Lung (tissue), 11 donors: ENCODE measurements at regions not wholly inside any gene's neighbourhood (a gene's known extent, or its start where the extent isn't known, plus 50 kb on each side); places are given as distances from the start of the nearest gene placed in this dataset.

Experiments used
- ATAC-seq: fragments of 200-7000 bp; cut with Tn5 transposase; one replicate; pipeline ENCODE4 v1.9.1; 2020; ENCODE audit warnings: moderate number of reproducible peaks; ENCODE audit not compliant: insufficient read depth, low FRiP score
- DNase-seq, 3 donors: peaks; one replicate each; pipeline ENCODE4 v3.0.0-alpha.2; 2013 to 2017
- H3K27ac ChIP-seq, 2 donors: one replicate each; pipeline ENCODE4 v1.5.1; 2013; ENCODE audit warnings: mild to moderate bottlenecking in 2 of 2, moderate library complexity in 2 of 2, control low read depth in 1 of 2, inconsistent platforms in 1 of 2, low read depth in 1 of 2, low read length in 1 of 2
- H3K27me3 ChIP-seq, 3 donors: one replicate each; pipeline ENCODE4 v1.5.1; 2013; ENCODE audit warnings: low read length in 2 of 3; ENCODE audit not compliant: control insufficient read depth in 3 of 3, insufficient read depth in 3 of 3
- H3K36me3 ChIP-seq, 4 donors: one replicate each; pipeline ENCODE4 v1.5.1; 2013; ENCODE audit warnings: low read length in 4 of 4, mild to moderate bottlenecking in 1 of 4, moderate library complexity in 1 of 4; ENCODE audit not compliant: control insufficient read depth in 4 of 4, insufficient read depth in 4 of 4
- H3K4me1 ChIP-seq, 5 donors: one replicate each; pipeline ENCODE4 v1.5.1; 2013; ENCODE audit warnings: low read length in 5 of 5, mild to moderate bottlenecking in 2 of 5, moderate library complexity in 1 of 5; ENCODE audit not compliant: control insufficient read depth in 5 of 5, insufficient read depth in 5 of 5
- H3K4me3 ChIP-seq: one replicate; pipeline ENCODE4 v1.5.1; 2013; ENCODE audit warnings: mild to moderate bottlenecking, control low read depth, moderate library complexity
- H3K9ac ChIP-seq, 2 donors: one replicate each; pipeline ENCODE4 v1.5.1; 2013; ENCODE audit warnings: low read length in 2 of 2, control low read depth in 1 of 2; ENCODE audit not compliant: insufficient read depth in 1 of 2
- H3K9me3 ChIP-seq, 4 donors: one replicate each; pipeline ENCODE4 v1.5.1; 2013; ENCODE audit warnings: low read length in 3 of 4, mild to moderate bottlenecking in 1 of 4, moderate library complexity in 1 of 4; ENCODE audit not compliant: control insufficient read depth in 4 of 4, insufficient read depth in 3 of 4
- CTCF ChIP-seq: IDR thresholded peaks from 2 replicates; pipeline ENCODE4 v1.5.1; 2012; ENCODE audit warnings: mild to moderate bottlenecking; ENCODE audit errors: control extremely low read depth, extremely low read depth
- WGBS, 2 donors: extraction: QIAGEN DNeasy Blood & Tissue Kit; methylation state at CpG; one replicate each; pipeline ENCODE4 v1.1.7; 2013; 5-methylcytosine and 5-hydroxymethylcytosine counted together
- donor health status: control.
- donor health status: control.
- donor health status: Bipolar disorder and iron deficiency.
- donor health status: healthy.
- donor health status: DM: yes; HTN: yes; CAD: no.

GRCh38 chr1:166302989-166303758, 136.4 kb upstream of the FAM78B start:
- WGBS, 2 donors = 67 to 76% methylated on average over 7 of the region's 7 CpGs
- no peak overlapping the region for H3K4me3 ChIP-seq
- ATAC-seq (no peak), DNase-seq (no peak)
- no peaks in the 10 kb centered on the region for H3K27me3 ChIP-seq
- H3K27ac ChIP-seq = no peak overlapping the region
- no peaks in the 10 kb centered on the region for H3K9me3 ChIP-seq
- TF ChIP-seq CTCF = no peak
- H3K36me3 ChIP-seq = no peaks in the 10 kb centered on the region
- H3K9ac ChIP-seq = no peak overlapping the region
- no peaks in the 10 kb centered on the region for H3K4me1 ChIP-seq

- H3K9ac ChIP-seq = no peak overlapping the region
- H3K9me3 ChIP-seq = no peaks in the 10 kb centered on the region
- no peaks in the 10 kb centered on the region for H3K36me3 ChIP-seq
- H3K27me3 ChIP-seq = no peaks in the 10 kb centered on the region
- no peak overlapping the region for H3K27ac ChIP-seq
- 77 to 82% methylated on average over 3 of the region's 3 CpGs for WGBS, 2 donors
- H3K4me1 ChIP-seq = no peaks in the 10 kb centered on the region
- no peak for DNase-seq
- H3K4me3 ChIP-seq = no peak overlapping the region
- ATAC-seq = no peak
- no peak for TF ChIP-seq CTCF
Observed at GRCh38 chr1:166304131-166304530, 137.3 kb upstream of the FAM78B start.

GRCh38 chr1:166305371-166305770, 138.6 kb upstream of the FAM78B start:
- DNase-seq (no peak), ATAC-seq (no peak)
- 62 to 92% methylated on average over 2 of the region's 2 CpGs for WGBS, 2 donors
- Histone ChIP-seq H3K27ac (no peak overlapping the region), H3K36me3 (no peaks in the 10 kb centered on the region), H3K9me3 (no peaks in the 10 kb centered on the region), H3K4me3 (no peak overlapping the region), H3K4me1 (no peaks in the 10 kb centered on the region), H3K27me3 (no peaks in the 10 kb centered on the region), H3K9ac (no peak overlapping the region)
- TF ChIP-seq CTCF = no peak
